Loucy (cell line): ENCODE measurements at regions not wholly inside any gene's neighbourhood (a gene's known extent, or its start where the extent isn't known, plus 50 kb on each side); places are given as distances from the start of the nearest gene placed in this dataset.

ENCODE experiments used
- CTCF ChIP-seq: fragments of 200-600 bp; sonication (generic); conservative IDR thresholded peaks from 2 replicates; pipeline ENCODE4 v1.5.1; 2014; ENCODE audit warnings: mild to moderate bottlenecking, antibody characterized with exemption, low read length
- EZH2phosphoT487 ChIP-seq: fragments of 200-600 bp; IDR thresholded peaks from 2 replicates; pipeline ENCODE4 v1.6.1; 2018; ENCODE audit warnings: antibody characterized with exemption, mild to moderate bottlenecking, moderate library complexity, borderline replicate concordance

DNA sequence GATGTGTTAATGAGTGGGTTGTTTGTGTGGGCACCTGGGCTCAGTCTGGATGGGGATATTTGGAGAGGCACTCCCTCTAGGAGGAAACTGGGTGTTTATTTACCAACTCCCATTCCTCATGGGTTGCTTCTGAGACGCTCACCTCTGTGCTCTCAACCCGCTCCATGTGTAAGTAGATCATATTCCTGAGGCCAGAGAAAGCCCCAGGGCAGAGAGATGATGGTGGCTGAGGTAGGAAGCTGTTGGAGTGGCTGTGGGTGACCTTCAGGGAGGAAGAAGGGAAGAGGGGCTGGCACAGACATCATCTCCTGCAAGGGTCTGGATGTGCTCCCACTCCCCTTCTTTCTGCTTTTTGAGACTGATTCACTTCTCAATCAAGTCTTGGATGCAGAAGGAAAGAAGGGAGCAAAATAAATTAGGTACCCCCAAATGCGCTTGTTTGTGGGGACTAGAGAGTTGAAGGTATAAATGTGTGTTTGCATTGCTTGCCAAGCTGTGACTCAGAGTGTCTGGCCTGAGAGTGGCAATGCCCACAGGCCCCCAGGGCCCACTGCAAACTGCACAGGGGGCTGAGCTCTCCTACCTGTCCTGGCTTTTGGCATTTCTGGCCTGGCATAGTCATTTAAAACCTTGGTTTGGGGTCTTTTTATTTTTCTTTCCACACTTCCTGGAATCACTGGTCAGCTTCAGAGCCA is 57.2 kb upstream of the TNP1 start:
- no peak for TF ChIP-seq CTCF
- TF ChIP-seq EZH2phosphoT487 = no peak
